Neural cell (in vitro differentiated cells): ENCODE measurements at regions not wholly inside any gene's neighbourhood (a gene's known extent, or its start where the extent isn't known, plus 50 kb on each side); places are given as distances from the start of the nearest gene placed in this dataset.

Experiments
- H2AFZ ChIP-seq: fragments of 200-600, 300-800 bp; sonication (generic), shearing (Covaris generic); 2 replicates; pipeline ENCODE4 v1.6.0; 2014; ENCODE audit warnings: low read depth, mild to moderate bottlenecking, antibody characterized with exemption, low read length, moderate library complexity
- H3F3A ChIP-seq: fragments of 200-600 bp; shearing (Covaris generic); 2 replicates; pipeline ENCODE4 v1.6.1; 2016; ENCODE audit warnings: mild to moderate bottlenecking, moderate library complexity, mixed read lengths, antibody characterized with exemption, low read length; ENCODE audit not compliant: insufficient read depth, poor library complexity, severe bottlenecking
- H3K27ac ChIP-seq: fragments of 200-600, 300-800 bp; sonication (generic), shearing (Covaris generic); 2 replicates; pipeline ENCODE4 v1.5.1; 2014; ENCODE audit warnings: mild to moderate bottlenecking, low read length, moderate library complexity
- H3K27me3 ChIP-seq: fragments of 300-800, 200-600 bp; sonication (generic), shearing (Covaris generic); 2 replicates; pipeline ENCODE4 v1.6.0; 2014; ENCODE audit warnings: mild to moderate bottlenecking, low read depth, low read length, moderate library complexity; ENCODE audit not compliant: insufficient read depth
- H3K36me3 ChIP-seq: fragments of 300-800, 200-600 bp; sonication (generic), shearing (Covaris generic); 2 replicates; pipeline ENCODE4 v1.5.1; 2014; ENCODE audit warnings: mild to moderate bottlenecking, antibody characterized with exemption, low read length, moderate library complexity; ENCODE audit not compliant: insufficient read depth
- H3K4me2 ChIP-seq: fragments of 300-800, 200-600 bp; sonication (generic), shearing (Covaris generic); 2 replicates; pipeline ENCODE4 v1.6.0; 2014; ENCODE audit warnings: mild to moderate bottlenecking, low read length
- H3K4me3 ChIP-seq: fragments of 300-800, 200-600 bp; sonication (generic), shearing (Covaris generic); 2 replicates; pipeline ENCODE4 v1.5.1; 2014; ENCODE audit warnings: mild to moderate bottlenecking, low read length, moderate library complexity
- H3K79me2 ChIP-seq: fragments of 200-600 bp; shearing (Covaris generic); replicated peaks from 2 replicates; pipeline ENCODE4 v1.6.0; 2014; ENCODE audit warnings: mild to moderate bottlenecking, low read length, moderate library complexity; ENCODE audit not compliant: insufficient read depth
- H3K9ac ChIP-seq: fragments of 300-800, 200-600 bp; sonication (generic), shearing (Covaris generic); 2 replicates; pipeline ENCODE4 v1.6.1; 2016; ENCODE audit warnings: mild to moderate bottlenecking, low read length, mixed read lengths
- H3K9me2 ChIP-seq: fragments of 200-600 bp; shearing (Covaris generic); 2 replicates; pipeline ENCODE4 v1.6.1; 2016; ENCODE audit warnings: mild to moderate bottlenecking, low read length, mixed read lengths; ENCODE audit not compliant: insufficient read depth
- H3K9me3 ChIP-seq: fragments of 200-600, 300-800 bp; sonication (generic), shearing (Covaris generic); 2 replicates; pipeline ENCODE4 v1.6.1; 2016; ENCODE audit warnings: mild to moderate bottlenecking, mixed run types, low read length, moderate library complexity, mixed read lengths
- H4K20me1 ChIP-seq: fragments of 200-600 bp; shearing (Covaris generic); 2 replicates; pipeline ENCODE4 v1.6.1; 2016; ENCODE audit warnings: mild to moderate bottlenecking, mixed run types; ENCODE audit not compliant: insufficient read depth
- CTCF ChIP-seq: fragments of 450-650 bp; IDR thresholded peaks from 2 replicates; pipeline ENCODE4 v1.5.1; 2014; ENCODE audit warnings: antibody characterized with exemption, mild to moderate bottlenecking, moderate library complexity; ENCODE audit not compliant: poor library complexity, severe bottlenecking
- EP300 ChIP-seq: fragments of 450-650 bp; conservative IDR thresholded peaks from 2 replicates; pipeline ENCODE4 v1.6.1; 2014; ENCODE audit warnings: antibody characterized with exemption, mild to moderate bottlenecking, moderate library complexity; ENCODE audit not compliant: poor library complexity, severe bottlenecking
- EZH2 ChIP-seq: fragments of 200-600, 300-800 bp; shearing (Covaris generic), sonication (generic); IDR thresholded peaks from 2 replicates; pipeline ENCODE4 v1.6.1; 2014; ENCODE audit warnings: antibody characterized with exemption, low read length, borderline replicate concordance, mild to moderate bottlenecking; ENCODE audit not compliant: insufficient read depth, poor library complexity, severe bottlenecking
- MXI1 ChIP-seq: fragments of 450-650 bp; conservative IDR thresholded peaks from 2 replicates; pipeline ENCODE4 v1.6.1; 2014; ENCODE audit warnings: antibody characterized with exemption, mild to moderate bottlenecking; ENCODE audit not compliant: poor library complexity, severe bottlenecking
- POLR2AphosphoS5 ChIP-seq: IDR thresholded peaks from 2 replicates; pipeline ENCODE4 v1.6.1; 2012
- RAD21 ChIP-seq: fragments of 450-650 bp; conservative IDR thresholded peaks from 2 replicates; pipeline ENCODE4 v1.6.1; 2014; ENCODE audit warnings: antibody characterized with exemption, mild to moderate bottlenecking, moderate library complexity
- REST ChIP-seq: IDR thresholded peaks from 2 replicates; pipeline ENCODE4 v1.6.1; 2012; ENCODE audit warnings: borderline replicate concordance
- SMC3 ChIP-seq: fragments of 450-650 bp; conservative IDR thresholded peaks from 2 replicates; pipeline ENCODE4 v1.6.1; 2014; ENCODE audit warnings: antibody characterized with exemption, mild to moderate bottlenecking, moderate library complexity; ENCODE audit not compliant: poor library complexity
- TAF1 ChIP-seq: IDR thresholded peaks from 2 replicates; pipeline ENCODE4 v1.6.1; 2012; ENCODE audit warnings: low read depth

- no peaks in the 10 kb centered on the region for H3K9me3 ChIP-seq
- H3K27me3 ChIP-seq = no peaks in the 10 kb centered on the region
- TF ChIP-seq REST = no peak
- no peak for TF ChIP-seq MXI1
- TF ChIP-seq POLR2AphosphoS5 = no peak
- TF ChIP-seq SMC3 = no peak
- TF ChIP-seq RAD21 = no peak
- TF ChIP-seq EZH2 = no peak
- TF ChIP-seq CTCF = no peak
- no peak for TF ChIP-seq EP300
- no peak for TF ChIP-seq TAF1
- no peaks in the 10 kb centered on the region for H3F3A ChIP-seq
- no peaks in the 10 kb centered on the region for H3K36me3 ChIP-seq
- no peak overlapping the region for H3K4me3 ChIP-seq
- H2AFZ ChIP-seq = no peak overlapping the region
- no peaks in the 10 kb centered on the region for H3K9me2 ChIP-seq
- no peak overlapping the region for H3K4me2 ChIP-seq
- H3K27ac ChIP-seq = no peak overlapping the region
- no peak overlapping the region for H3K9ac ChIP-seq
- H3K79me2 ChIP-seq = no peaks in the 10 kb centered on the region
- H4K20me1 ChIP-seq = no peaks in the 10 kb centered on the region
These were observed 59.5 kb upstream of the FAM9C start for GRCh38 chrX:13103914-13104274.

GRCh38 chrX:13103188-13103913 is 58.9 kb upstream of the FAM9C start:
- Histone ChIP-seq H3K27ac (no peak overlapping the region), H3K4me3 (no peak overlapping the region), H4K20me1 (no peaks in the 10 kb centered on the region), H3K9me3 (no peaks in the 10 kb centered on the region), H3K9ac (no peak overlapping the region), H3K9me2 (no peaks in the 10 kb centered on the region), H3K27me3 (no peaks in the 10 kb centered on the region), H3K4me2 (no peak overlapping the region), H3K36me3 (no peaks in the 10 kb centered on the region), H2AFZ (no peak overlapping the region), H3F3A (no peaks in the 10 kb centered on the region), H3K79me2 (no peaks in the 10 kb centered on the region)
- TF ChIP-seq RAD21 = no peak
- no peak for TF ChIP-seq MXI1
- TF ChIP-seq REST = no peak
- no peak for TF ChIP-seq SMC3
- TF ChIP-seq POLR2AphosphoS5 = no peak
- TF ChIP-seq TAF1 = no peak
- no peak for TF ChIP-seq EP300
- TF ChIP-seq EZH2 = no peak
- no peak for TF ChIP-seq CTCF
